ENCODE measurements at regions not wholly inside any gene's neighbourhood (a gene's known extent, or its start where the extent isn't known, plus 50 kb on each side); places are given as distances from the start of the nearest gene placed in this dataset.

GRCh38 chr4:81522711-81523110 is 51.0 kb upstream of the RASGEF1B start:
- DNase-seq = no peak

- no peak for DNase-seq
Observed at GRCh38 chr4:81521708-81522107, 50.0 kb upstream of the RASGEF1B start.

Data from NCI-H345 (cell line).